NCI-H748 (cell line): ENCODE measurements at regions not wholly inside any gene's neighbourhood (a gene's known extent, or its start where the extent isn't known, plus 50 kb on each side); places are given as distances from the start of the nearest gene placed in this dataset.
"Not testable (repeated sequence)": the region's sequence is repeated elsewhere in the genome, so short reads cannot be mapped to it uniquely, and the experiment has no call there.

Experiments
- DNase-seq: peaks from one replicate; lab custom pipeline; 2025; ENCODE audit not compliant: unreplicated experiment; lab: John Stamatoyannopoulos, UW

GRCh38 chr10:121131426-121132265, 280.5 kb downstream of the WDR11 start:
- no peak for DNase-seq

DNA sequence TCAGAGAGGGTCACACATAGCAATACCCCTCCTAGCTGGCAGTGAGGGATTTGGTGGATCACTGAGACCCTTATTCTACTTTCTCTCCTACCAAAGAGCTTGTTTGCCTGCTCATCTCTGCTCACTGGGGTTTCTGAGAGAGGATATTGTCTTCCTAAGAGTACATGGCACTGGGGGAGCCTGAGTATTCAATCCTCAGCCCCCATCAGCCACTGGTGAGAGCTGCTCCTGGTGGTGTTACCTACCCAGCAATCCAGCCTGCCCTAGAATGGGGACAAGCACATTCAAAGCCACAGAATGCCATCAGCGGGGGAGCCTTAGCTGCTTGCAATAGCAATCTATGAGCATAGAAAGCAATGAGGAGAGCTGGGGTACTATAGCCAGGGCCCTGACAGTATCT, 281.1 kb downstream of the WDR11 start:
- no peak for DNase-seq

DNA sequence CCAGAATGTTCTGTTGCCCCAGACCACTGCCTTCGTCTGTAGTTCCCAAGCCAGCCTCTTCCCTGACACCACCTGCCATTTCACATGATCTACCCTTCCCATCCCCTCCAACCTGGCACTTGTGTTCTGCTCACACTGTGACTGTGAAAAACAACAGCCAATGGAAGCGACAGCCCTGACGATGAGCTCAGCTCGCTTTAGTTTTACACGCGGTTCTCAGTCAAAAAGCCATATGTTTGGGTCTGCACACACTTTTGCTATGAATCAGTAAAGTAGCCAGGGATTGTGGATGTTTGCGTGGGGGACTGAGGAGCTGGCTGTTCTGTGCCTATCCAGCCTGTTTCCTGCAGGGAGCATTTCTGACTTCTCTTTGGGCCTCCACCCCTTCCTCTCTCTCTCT, 282.7 kb downstream of the WDR11 start:
- DNase-seq = no peak

GRCh38 chr10:121134711-121135110, 283.5 kb downstream of the WDR11 start:
- no peak for DNase-seq

DNA sequence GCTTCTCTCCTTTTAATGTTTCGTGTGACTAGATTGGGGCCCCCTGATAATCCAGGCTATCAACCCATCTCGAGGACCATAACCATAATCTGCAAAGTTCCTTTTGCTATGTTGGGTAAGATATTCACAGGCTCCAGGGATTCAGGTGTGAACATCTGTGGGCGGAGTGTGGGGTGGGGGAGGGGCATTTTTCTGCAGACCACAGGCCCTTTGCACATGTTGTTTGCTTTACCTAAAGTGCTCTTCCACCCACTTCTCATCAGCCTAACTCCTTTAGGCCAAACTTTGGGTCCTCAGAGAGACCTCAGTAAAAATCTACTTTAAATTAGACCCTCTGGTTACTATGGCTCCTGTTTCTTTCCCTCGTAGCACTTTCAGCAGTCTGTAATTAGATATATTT, 284.4 kb downstream of the WDR11 start:
- DNase-seq = no peak

- peak; percentile 2 for DNase-seq
Observed at GRCh38 chr10:121137533-121137932, 286.4 kb downstream of the WDR11 start.

- peak; percentile 50 for DNase-seq
Observed at GRCh38 chr10:121138112-121138860, 287.1 kb downstream of the WDR11 start.

DNA sequence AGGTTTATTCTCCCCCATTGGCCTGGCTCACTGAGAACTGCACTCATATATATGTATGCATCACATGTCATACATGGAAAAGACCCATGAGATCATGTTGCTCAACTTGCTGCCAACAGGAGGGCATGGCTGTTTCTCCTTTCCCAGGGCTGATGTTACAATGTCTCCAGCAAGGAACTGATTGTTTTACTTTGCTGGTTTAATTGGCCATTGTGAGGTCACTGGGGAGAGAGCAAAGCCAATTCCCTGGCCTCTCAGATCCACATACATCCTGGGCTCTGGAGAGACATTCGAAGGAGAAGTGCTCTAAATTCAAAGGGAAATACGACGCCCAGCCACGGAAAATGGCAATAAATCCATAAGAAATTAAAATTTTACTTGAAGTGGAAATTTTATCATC, 287.8 kb downstream of the WDR11 start:
- DNase-seq = no peak

DNA sequence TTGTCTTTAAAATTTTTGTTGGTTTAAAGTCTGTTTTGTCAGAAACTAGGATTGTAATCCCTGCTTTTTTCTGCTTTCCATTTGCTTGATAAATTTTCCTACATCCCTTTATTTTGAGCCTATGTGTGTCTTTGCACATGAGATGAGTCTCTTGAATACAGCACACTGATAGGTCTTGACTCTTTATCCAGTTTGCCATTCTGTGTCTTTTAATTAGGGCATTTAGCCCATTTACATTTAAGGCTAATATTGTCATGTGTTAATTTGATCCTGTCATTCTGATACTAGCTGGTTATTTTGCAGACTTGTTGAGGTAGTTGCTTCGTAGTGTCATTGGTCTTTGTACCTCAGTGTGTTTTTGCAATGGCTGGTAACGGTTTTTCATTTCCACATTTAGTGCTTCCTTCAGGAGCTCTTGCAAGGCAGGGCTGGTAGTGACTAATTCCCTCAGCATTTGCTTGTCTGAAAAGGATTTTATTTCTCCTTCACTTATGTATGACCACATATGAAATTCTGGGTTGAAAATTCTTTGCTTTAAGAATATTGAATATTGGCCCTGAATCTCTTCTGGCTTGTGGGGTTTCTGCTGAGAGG, 294.7 kb downstream of the WDR11 start:
- DNase-seq = not testable (repeated sequence)

- DNase-seq = no peak
Observed at GRCh38 chr10:121148921-121149320, 297.8 kb downstream of the WDR11 start.

- DNase-seq = no peak
Observed at GRCh38 chr10:121152033-121152432, 300.9 kb downstream of the WDR11 start.

DNA sequence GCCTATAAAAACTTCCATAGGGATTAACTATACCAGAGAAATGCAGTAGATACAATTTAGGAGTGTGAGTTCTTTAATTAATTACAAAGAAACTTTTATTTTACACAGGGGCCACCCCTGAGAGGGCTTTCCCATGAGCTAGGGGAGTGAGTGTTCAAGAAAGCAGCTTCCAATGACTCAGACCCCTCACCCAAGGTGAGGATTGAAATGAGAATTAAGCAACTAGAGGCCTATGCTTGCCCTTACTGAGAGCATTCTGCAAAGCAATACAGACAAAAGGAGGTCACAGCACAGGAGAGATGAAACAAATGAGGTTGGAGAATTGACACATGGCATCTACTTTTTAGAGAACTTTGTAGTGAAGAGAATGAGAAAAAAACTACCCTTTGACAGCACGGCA, 301.8 kb downstream of the WDR11 start:
- DNase-seq = no peak

DNA sequence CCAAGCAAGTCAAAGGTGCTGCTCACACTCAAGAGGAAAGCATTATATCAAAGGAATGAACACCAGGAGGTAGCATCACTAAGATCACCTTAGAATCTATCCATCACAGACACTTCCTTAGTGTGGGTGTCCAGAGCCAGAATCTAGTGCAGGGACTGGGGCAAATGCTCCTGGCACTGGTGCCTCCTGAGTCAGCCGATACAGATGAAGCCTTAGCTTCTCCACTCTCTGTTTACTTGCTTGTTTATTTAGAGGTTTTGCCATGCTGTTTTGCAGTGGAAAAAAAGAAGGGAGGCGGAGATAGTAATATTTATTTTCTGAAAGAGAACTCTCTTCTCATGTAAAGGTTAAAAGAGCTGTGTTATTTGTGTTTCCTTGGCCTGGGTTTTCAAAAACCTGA, 303.1 kb downstream of the WDR11 start:
- no peak for DNase-seq

DNA sequence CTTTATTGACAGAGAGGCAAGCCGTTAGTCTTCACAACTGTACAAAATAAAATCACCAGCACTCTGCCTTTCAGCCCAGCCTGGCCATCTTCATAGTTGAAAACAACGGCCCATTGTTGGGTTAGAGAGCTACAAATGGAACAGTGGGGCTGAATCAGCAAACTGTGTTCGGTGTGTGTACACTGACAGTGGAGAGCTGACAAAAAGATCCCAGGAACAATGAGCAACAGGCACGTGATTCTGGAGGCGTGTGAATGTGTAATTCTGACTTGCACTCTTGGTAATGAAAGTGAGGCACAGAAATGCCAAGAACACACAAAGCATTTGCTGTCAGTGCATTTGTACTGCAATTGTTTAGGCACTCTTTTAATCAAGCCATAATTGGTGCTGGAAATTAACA, 303.7 kb downstream of the WDR11 start:
- peak; percentile 78 for DNase-seq

DNA sequence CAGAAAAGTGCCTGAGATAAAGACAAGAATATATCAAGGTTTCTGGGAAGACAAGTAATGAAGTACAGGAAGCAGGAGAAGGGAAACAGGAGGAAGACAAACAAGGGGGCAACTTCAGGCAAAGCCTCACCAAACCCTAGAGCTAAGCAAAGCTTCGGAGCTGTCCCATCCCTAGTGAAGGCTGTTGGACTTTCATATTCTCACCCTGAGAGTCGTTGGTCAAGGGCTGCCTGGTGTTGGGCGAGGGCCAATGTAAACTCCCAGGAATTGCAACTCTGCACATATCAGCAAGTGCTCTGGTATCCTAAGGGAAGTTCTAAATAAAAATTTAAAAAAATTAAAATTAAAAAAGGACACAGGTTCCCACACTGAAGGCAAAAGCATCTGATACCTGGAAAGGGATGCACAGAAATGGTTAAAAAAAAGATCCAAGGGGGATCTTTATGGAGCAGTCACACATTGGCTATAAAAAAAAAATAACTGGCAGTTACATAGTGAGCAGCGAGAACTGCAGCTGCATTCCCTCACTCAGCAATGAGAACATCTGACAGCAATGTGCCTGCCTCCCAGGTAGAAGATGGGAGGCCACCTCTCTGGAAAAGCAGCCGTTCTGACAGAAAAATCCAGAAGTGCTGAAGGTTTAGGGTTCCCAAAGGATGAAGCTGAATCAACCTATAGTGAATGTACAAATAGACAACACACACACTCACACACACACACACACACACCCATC, 304.7 kb downstream of the WDR11 start:
- no peak for DNase-seq

GRCh38 chr10:121157998-121158397, 306.8 kb downstream of the WDR11 start:
- no peak for DNase-seq

- peak; percentile 57 for DNase-seq
Observed at GRCh38 chr10:121158988-121159579, 307.9 kb downstream of the WDR11 start.

GRCh38 chr10:121159670-121160069, 308.5 kb downstream of the WDR11 start:
- no peak for DNase-seq

GRCh38 chr10:121165276-121165675, 314.1 kb downstream of the WDR11 start:
- no peak for DNase-seq

DNA sequence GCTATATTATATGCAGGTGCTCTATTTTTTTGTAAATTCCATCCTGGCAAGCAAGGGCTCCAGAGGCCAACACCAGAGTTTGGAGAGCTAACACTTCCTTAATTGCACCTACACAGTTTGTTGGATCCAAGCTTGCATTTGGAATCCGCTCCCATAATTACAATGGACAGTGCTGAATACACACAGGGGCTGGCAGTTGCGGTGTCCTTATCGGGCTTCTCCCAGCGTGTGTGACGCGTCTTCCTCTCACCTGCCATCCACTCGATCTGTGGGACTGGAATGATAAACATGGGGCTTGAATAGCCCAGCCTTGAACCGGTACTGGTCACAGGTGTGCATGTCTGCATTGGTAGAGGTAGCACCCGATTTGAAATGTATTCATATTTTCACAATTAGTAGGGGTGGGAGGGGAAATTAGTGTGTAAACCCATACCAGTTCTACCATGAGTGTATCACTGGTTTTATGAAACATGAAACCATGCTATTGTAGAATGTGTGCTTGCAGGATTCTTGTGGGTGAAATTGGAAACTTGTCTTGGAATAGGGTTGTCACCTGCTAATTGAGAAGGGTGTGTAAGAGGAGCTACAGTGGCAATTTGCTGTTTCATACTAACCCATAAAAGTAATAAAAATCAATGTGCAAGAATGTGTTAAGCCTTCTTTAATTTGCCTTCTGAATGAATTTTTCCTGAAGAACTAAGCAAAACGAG, 316.5 kb downstream of the WDR11 start:
- peak; percentile 84 for DNase-seq
